Breast epithelium (tissue), 4 donors: ENCODE measurements at regions not wholly inside any gene's neighbourhood (a gene's known extent, or its start where the extent isn't known, plus 50 kb on each side); places are given as distances from the start of the nearest gene placed in this dataset.
A peak's percentile ranks its signal among the peaks of the same experiment; 100 is the strongest.

ENCODE experiments used
- DNase-seq, 2 donors: peaks; one replicate each; pipeline ENCODE4 v3.0.0-alpha.2; 2019; ENCODE audit warnings: low spot score in 2 of 2
- H3K27ac ChIP-seq, 2 donors: fragments of 200-600 bp; sonication (generic) in 1 of 2; one replicate each; pipeline ENCODE4 v1.5.1; 2016 to 2019; ENCODE audit warnings: mild to moderate bottlenecking in 1 of 2
- H3K27me3 ChIP-seq, 2 donors: fragments of 200-600 bp; sonication (generic) in 1 of 2; one replicate each; pipeline versions ENCODE4 v1.5.1 to v1.6.0; 2017 to 2019; ENCODE audit warnings: control low read depth in 1 of 2, mild to moderate bottlenecking in 1 of 2
- H3K36me3 ChIP-seq: fragments of 200-600 bp; one replicate; pipeline ENCODE4 v1.5.1; 2019
- H3K4me1 ChIP-seq, 2 donors: fragments of 200-600 bp; sonication (generic); one replicate each; pipeline ENCODE4 v1.5.1; 2016 to 2019; ENCODE audit warnings: control low read depth in 1 of 2
- H3K4me3 ChIP-seq, 3 donors: fragments of 200-600 bp; sonication (generic); 1 replicate in 2 of 3; 2 replicates in 1 of 3; pipeline ENCODE4 v1.5.1; 2016 to 2019; ENCODE audit warnings: mild to moderate bottlenecking in 3 of 3, moderate library complexity in 2 of 3
- H3K9me3 ChIP-seq, 2 donors: fragments of 200-600 bp; sonication (generic) in 1 of 2; one replicate each; pipeline ENCODE4 v1.5.1; 2016 to 2019; ENCODE audit warnings: control low read depth in 1 of 2
- POLR2A ChIP-seq: fragments of 450-650 bp; IDR thresholded peaks from one replicate; pipeline ENCODE4 v1.6.1; 2016; ENCODE audit warnings: antibody characterized with exemption, mild to moderate bottlenecking, moderate library complexity
- POLR2AphosphoS5 ChIP-seq, 3 donors: sonication (generic); formaldehyde crosslinking; IDR thresholded peaks; one replicate each; pipeline ENCODE4 v1.6.1; 2017; ENCODE audit warnings: antibody characterized with exemption in 3 of 3
- intact Hi-C: fragments of 100-400 bp; cut with DNase I; formaldehyde crosslinking; loops from one replicate; pipeline ENCODE4 v1.15.1; 2023; ENCODE audit warnings: low total_unique reads
- TF ChIP-seq, protein P1 (sequence below), 3 donors: fragments of 450-650 bp; IDR thresholded peaks; one replicate each; pipeline ENCODE4 v1.5.1; 2016 to 2017; ENCODE audit warnings: antibody characterized with exemption in 3 of 3, mild to moderate bottlenecking in 3 of 3, moderate library complexity in 3 of 3

- no peak overlapping the region for H3K27ac ChIP-seq
- H3K27me3 ChIP-seq: peaks cover 0 to 15% of the 10 kb centered on the region in 2 donors
- H3K4me1 ChIP-seq: no peaks in the 10 kb centered on the region
- intact Hi-C loops: loop anchor here (10.0 kb wide), 1 partner anchor 716 kb away; no protein-coding TSS in a partner anchor
- TF ChIP-seq POLR2AphosphoS5 (IDR thresholded peaks at IDR 0.05) (no peak), POLR2A (no peak)
- TF ChIP-seq, protein P1, sequence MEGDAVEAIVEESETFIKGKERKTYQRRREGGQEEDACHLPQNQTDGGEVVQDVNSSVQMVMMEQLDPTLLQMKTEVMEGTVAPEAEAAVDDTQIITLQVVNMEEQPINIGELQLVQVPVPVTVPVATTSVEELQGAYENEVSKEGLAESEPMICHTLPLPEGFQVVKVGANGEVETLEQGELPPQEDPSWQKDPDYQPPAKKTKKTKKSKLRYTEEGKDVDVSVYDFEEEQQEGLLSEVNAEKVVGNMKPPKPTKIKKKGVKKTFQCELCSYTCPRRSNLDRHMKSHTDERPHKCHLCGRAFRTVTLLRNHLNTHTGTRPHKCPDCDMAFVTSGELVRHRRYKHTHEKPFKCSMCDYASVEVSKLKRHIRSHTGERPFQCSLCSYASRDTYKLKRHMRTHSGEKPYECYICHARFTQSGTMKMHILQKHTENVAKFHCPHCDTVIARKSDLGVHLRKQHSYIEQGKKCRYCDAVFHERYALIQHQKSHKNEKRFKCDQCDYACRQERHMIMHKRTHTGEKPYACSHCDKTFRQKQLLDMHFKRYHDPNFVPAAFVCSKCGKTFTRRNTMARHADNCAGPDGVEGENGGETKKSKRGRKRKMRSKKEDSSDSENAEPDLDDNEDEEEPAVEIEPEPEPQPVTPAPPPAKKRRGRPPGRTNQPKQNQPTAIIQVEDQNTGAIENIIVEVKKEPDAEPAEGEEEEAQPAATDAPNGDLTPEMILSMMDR (IDR thresholded peaks at IDR 0.05): no peak
- H3K36me3 ChIP-seq: no peaks in the 10 kb centered on the region
- no peak for DNase-seq
- no peak overlapping the region for H3K4me3 ChIP-seq
- peaks cover 3% of the 10 kb centered on the region in 2 donors for H3K9me3 ChIP-seq
Measured at GRCh38 chr12:5308996-5309395, 122.9 kb upstream of the NTF3 start.

GRCh38 chr12:5309654-5310053 is 122.3 kb upstream of the NTF3 start:
- Histone ChIP-seq H3K4me1 (no peaks in the 10 kb centered on the region), H3K4me3 (no peak overlapping the region), H3K9me3 (peaks cover 6 to 9% of the 10 kb centered on the region in 2 donors), H3K27ac (no peak overlapping the region), H3K27me3 (peaks cover 0 to 15% of the 10 kb centered on the region in 2 donors), H3K36me3 (no peaks in the 10 kb centered on the region)
- no peak for TF ChIP-seq POLR2AphosphoS5 (IDR thresholded peaks at IDR 0.05)
- no peak for TF ChIP-seq POLR2A
- TF ChIP-seq, protein P1 (IDR thresholded peaks at IDR 0.05): no peak
- intact Hi-C loops: loop anchor here (10.0 kb wide), 1 partner anchor 715 kb away; no protein-coding TSS in a partner anchor
- DNase-seq: peak; percentile 69 to 81

- H3K4me3 ChIP-seq: no peak overlapping the region
- intact Hi-C loops: no loop called here
- H3K36me3 ChIP-seq: no peaks in the 10 kb centered on the region
- peaks cover 6 to 9% of the 10 kb centered on the region in 2 donors for H3K9me3 ChIP-seq
- no peak for DNase-seq
- H3K27ac ChIP-seq: no peak overlapping the region
- TF ChIP-seq, protein P1 (IDR thresholded peaks at IDR 0.05): no peak
- no peak for TF ChIP-seq POLR2AphosphoS5 (IDR thresholded peaks at IDR 0.05)
- no peaks in the 10 kb centered on the region for H3K4me1 ChIP-seq
- peaks cover 0 to 14% of the 10 kb centered on the region in 2 donors for H3K27me3 ChIP-seq
Measured at GRCh38 chr12:5310151-5310550, 121.8 kb upstream of the NTF3 start.

DNA sequence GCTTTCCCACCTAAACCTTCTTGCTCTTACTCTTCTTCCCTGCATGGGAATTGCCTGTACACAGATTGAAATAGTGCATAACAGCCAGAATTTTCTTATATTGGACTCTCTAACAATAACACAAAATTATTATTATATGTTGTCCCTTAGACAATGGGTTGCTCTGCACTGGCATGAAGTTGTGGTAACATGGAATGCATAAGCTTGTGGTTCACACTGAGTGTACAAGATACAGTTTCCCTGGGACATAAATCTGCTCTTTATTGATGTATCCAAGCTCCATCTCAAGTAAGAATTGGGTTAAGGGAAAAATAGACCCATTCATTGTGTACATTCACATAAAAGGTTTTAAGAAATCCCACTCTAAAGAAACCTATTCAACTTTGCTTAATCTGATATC is 114.4 kb upstream of the NTF3 start:
- peaks cover 6 to 9% of the 10 kb centered on the region in 2 donors for H3K9me3 ChIP-seq
- intact Hi-C loops: no loop called here
- no peak overlapping the region for H3K4me3 ChIP-seq
- no peak for DNase-seq
- no peaks in the 10 kb centered on the region for H3K4me1 ChIP-seq
- H3K27me3 ChIP-seq: peaks cover 0 to 6% of the 10 kb centered on the region in 2 donors
- no peak for TF ChIP-seq POLR2A
- no peaks in the 10 kb centered on the region for H3K36me3 ChIP-seq
- no peak overlapping the region for H3K27ac ChIP-seq

GRCh38 chr12:5318874-5319273 is 113.0 kb upstream of the NTF3 start:
- H3K4me1 ChIP-seq: no peaks in the 10 kb centered on the region
- H3K27ac ChIP-seq: no peak overlapping the region
- H3K36me3 ChIP-seq: no peaks in the 10 kb centered on the region
- intact Hi-C loops: no loop called here
- peaks cover 5 to 8% of the 10 kb centered on the region in 2 donors for H3K9me3 ChIP-seq
- H3K4me3 ChIP-seq: no peak overlapping the region
- H3K27me3 ChIP-seq: peaks cover 0 to 4% of the 10 kb centered on the region in 2 donors
- no peak for TF ChIP-seq POLR2A
- TF ChIP-seq, protein P1 (IDR thresholded peaks at IDR 0.05): no peak
- no peak for TF ChIP-seq POLR2AphosphoS5 (IDR thresholded peaks at IDR 0.05)
- DNase-seq: no peak
